Activated CD4-positive, alpha-beta T cell treated with anti-CD3 and anti-CD28 coated beads, Interleukin-2, Interleukin-4, amounts not matched to agents 100 ng/mL and 50 ng/mL, durations not matched to agents 16 hours and 8 hours (primary cell): ENCODE measurements at regions not wholly inside any gene's neighbourhood (a gene's known extent, or its start where the extent isn't known, plus 50 kb on each side); places are given as distances from the start of the nearest gene placed in this dataset.

Source experiments
- DNase-seq: peaks from one replicate; pipeline ENCODE4 v3.0.0-alpha.2; 2020; ENCODE audit warnings: low spot score

- no peak for DNase-seq
Measured at GRCh38 chr5:155299386-155300005, 285.9 kb downstream of the KIF4B start.

- no peak for DNase-seq
Measured at GRCh38 chr5:155303120-155303519, 289.6 kb downstream of the KIF4B start.

GRCh38 chr5:155307229-155307628, 293.7 kb downstream of the KIF4B start:
- no peak for DNase-seq

GRCh38 chr5:155308289-155308688, 294.7 kb downstream of the KIF4B start:
- no peak for DNase-seq

GRCh38 chr5:155309021-155309746, 295.6 kb downstream of the KIF4B start:
- DNase-seq, result no peak

GRCh38 chr5:155311721-155312120, 298.2 kb downstream of the KIF4B start:
- DNase-seq, result no peak

- DNase-seq, result no peak
Measured at GRCh38 chr5:155313518-155313917, 300.0 kb downstream of the KIF4B start.

- no peak for DNase-seq
Measured at GRCh38 chr5:155316070-155316714, 302.6 kb downstream of the KIF4B start.

- DNase-seq, result no peak
Measured at GRCh38 chr5:155332618-155333017, 319.1 kb downstream of the KIF4B start.

GRCh38 chr5:155342956-155343355, 329.4 kb downstream of the KIF4B start:
- no peak for DNase-seq

- no peak for DNase-seq
Measured at GRCh38 chr5:155343468-155343867, 329.9 kb downstream of the KIF4B start.

- no peak for DNase-seq
Measured at GRCh38 chr5:155353231-155353630, 339.7 kb downstream of the KIF4B start.

- no peak for DNase-seq
Measured at GRCh38 chr5:155366096-155366495, 352.5 kb downstream of the KIF4B start.

- no peak for DNase-seq
Measured at GRCh38 chr5:155367841-155368240, 354.3 kb downstream of the KIF4B start.

- no peak for DNase-seq
Measured at GRCh38 chr5:155368490-155368889, 354.9 kb downstream of the KIF4B start.

GRCh38 chr5:155380480-155380879, 366.9 kb downstream of the KIF4B start:
- no peak for DNase-seq

- no peak for DNase-seq
Measured at GRCh38 chr5:155381654-155382053, 368.1 kb downstream of the KIF4B start.

- no peak for DNase-seq
Measured at GRCh38 chr5:155389498-155389897, 375.9 kb downstream of the KIF4B start.

GRCh38 chr5:155394727-155395126, 381.2 kb downstream of the KIF4B start:
- DNase-seq, result no peak

GRCh38 chr5:155402927-155403640, 389.5 kb downstream of the KIF4B start:
- no peak for DNase-seq

- no peak for DNase-seq
Measured at GRCh38 chr5:155406815-155407214, 393.3 kb downstream of the KIF4B start.

GRCh38 chr5:155408465-155408864, 394.9 kb downstream of the KIF4B start:
- DNase-seq, result no peak

- DNase-seq, result no peak
Measured at GRCh38 chr5:155416765-155417164, 403.2 kb downstream of the KIF4B start.
